Ovary (tissue), 3 donors: ENCODE measurements at regions not wholly inside any gene's neighbourhood (a gene's known extent, or its start where the extent isn't known, plus 50 kb on each side); places are given as distances from the start of the nearest gene placed in this dataset.

ENCODE experiments used
- EP300 ChIP-seq: sonication (generic); formaldehyde crosslinking; IDR thresholded peaks from one replicate; pipeline ENCODE4 v1.6.1; 2017; ENCODE audit warnings: antibody characterized with exemption
- TF ChIP-seq, protein P1 (sequence below), 3 donors: fragments of 450-650 bp in 2 of 3; fragments of 200-600 bp in 1 of 3; IDR thresholded peaks; one replicate each; pipeline versions ENCODE4 v1.5.1 to v1.8.0; 2016 to 2022; ENCODE audit warnings: antibody characterized with exemption in 3 of 3, mild to moderate bottlenecking in 1 of 3
- donor health status: DM: no; HTN: no; CAD: no.

DNA sequence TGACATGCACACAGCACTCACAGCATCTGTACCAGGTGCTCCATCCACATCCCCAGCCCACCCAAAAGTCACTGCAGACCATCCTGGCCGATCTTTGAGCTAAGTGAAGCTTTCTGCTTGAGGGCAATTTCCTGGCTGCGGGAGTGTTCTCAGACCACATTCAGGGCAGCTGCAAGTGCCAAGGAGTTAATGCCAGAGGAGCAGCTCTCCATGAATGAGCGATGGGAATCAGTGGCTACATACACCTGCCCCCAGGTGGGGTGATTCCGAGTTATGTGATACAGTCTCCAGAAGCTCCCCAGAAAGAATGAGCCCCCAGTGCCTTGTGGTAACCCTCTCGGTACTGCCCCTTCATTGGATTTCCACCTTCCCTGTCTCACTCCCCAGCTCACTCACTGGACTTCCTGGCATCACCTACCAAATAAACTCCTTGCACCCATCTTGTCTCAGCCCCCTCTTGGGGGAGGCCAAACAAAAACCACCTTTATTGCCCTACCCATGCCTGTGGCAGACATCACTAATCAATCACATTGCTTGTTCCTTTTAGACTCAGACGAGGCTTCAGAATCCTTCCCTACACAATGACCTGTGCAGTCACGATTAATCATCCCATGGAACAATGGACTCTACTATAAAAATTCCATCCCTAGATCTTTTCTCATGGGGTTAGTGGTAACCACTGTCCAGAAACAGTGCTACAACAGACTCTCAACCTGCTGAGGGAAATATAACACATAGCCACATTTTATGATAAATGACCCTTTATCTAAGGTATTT is 121.1 kb downstream of the IRX5 start:
- TF ChIP-seq, protein P1, sequence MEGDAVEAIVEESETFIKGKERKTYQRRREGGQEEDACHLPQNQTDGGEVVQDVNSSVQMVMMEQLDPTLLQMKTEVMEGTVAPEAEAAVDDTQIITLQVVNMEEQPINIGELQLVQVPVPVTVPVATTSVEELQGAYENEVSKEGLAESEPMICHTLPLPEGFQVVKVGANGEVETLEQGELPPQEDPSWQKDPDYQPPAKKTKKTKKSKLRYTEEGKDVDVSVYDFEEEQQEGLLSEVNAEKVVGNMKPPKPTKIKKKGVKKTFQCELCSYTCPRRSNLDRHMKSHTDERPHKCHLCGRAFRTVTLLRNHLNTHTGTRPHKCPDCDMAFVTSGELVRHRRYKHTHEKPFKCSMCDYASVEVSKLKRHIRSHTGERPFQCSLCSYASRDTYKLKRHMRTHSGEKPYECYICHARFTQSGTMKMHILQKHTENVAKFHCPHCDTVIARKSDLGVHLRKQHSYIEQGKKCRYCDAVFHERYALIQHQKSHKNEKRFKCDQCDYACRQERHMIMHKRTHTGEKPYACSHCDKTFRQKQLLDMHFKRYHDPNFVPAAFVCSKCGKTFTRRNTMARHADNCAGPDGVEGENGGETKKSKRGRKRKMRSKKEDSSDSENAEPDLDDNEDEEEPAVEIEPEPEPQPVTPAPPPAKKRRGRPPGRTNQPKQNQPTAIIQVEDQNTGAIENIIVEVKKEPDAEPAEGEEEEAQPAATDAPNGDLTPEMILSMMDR (IDR thresholded peaks at IDR 0.05) = no peak
- TF ChIP-seq EP300 = no peak
